ENCODE measurements at regions not wholly inside any gene's neighbourhood (a gene's known extent, or its start where the extent isn't known, plus 50 kb on each side); places are given as distances from the start of the nearest gene placed in this dataset.

GRCh38 chr1:192003295-192004077, 154.8 kb upstream of the RGS18 start:
- TF ChIP-seq ZNF546 (CRISPR knock-in tag; conservative IDR thresholded peaks at IDR 0.05) (no peak), PTBP1 (IDR thresholded peaks at IDR 0.05; ENCODE audit: low read depth, low read length, poor library complexity, severe bottlenecking) (no peak), CHD2 (IDR thresholded peaks at IDR 0.05; ENCODE audit: low read depth, low read length) (no peak), TCF12 (IDR thresholded peaks at IDR 0.05) (no peak), TCF12 (CRISPR knock-in tag; IDR thresholded peaks at IDR 0.05) (no peak), ELK4 (CRISPR knock-in tag; IDR thresholded peaks at IDR 0.05; ENCODE audit: borderline replicate concordance) (no peak), ETV6 (CRISPR knock-in tag; conservative IDR thresholded peaks at IDR 0.05) (no peak), MYNN (CRISPR knock-in tag; IDR thresholded peaks at IDR 0.05; ENCODE audit: low read depth) (no peak), ZNF740 (CRISPR knock-in tag; IDR thresholded peaks at IDR 0.05) (no peak)
- TF ChIP-seq, protein P1, sequence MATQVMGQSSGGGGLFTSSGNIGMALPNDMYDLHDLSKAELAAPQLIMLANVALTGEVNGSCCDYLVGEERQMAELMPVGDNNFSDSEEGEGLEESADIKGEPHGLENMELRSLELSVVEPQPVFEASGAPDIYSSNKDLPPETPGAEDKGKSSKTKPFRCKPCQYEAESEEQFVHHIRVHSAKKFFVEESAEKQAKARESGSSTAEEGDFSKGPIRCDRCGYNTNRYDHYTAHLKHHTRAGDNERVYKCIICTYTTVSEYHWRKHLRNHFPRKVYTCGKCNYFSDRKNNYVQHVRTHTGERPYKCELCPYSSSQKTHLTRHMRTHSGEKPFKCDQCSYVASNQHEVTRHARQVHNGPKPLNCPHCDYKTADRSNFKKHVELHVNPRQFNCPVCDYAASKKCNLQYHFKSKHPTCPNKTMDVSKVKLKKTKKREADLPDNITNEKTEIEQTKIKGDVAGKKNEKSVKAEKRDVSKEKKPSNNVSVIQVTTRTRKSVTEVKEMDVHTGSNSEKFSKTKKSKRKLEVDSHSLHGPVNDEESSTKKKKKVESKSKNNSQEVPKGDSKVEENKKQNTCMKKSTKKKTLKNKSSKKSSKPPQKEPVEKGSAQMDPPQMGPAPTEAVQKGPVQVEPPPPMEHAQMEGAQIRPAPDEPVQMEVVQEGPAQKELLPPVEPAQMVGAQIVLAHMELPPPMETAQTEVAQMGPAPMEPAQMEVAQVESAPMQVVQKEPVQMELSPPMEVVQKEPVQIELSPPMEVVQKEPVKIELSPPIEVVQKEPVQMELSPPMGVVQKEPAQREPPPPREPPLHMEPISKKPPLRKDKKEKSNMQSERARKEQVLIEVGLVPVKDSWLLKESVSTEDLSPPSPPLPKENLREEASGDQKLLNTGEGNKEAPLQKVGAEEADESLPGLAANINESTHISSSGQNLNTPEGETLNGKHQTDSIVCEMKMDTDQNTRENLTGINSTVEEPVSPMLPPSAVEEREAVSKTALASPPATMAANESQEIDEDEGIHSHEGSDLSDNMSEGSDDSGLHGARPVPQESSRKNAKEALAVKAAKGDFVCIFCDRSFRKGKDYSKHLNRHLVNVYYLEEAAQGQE (IDR thresholded peaks at IDR 0.05; ENCODE audit: borderline replicate concordance in 1 of 2, low read depth in 1 of 2, low read length in 2 of 2), result no peak

Data from HepG2 (cell line).